Loucy (cell line): ENCODE measurements at regions not wholly inside any gene's neighbourhood (a gene's known extent, or its start where the extent isn't known, plus 50 kb on each side); places are given as distances from the start of the nearest gene placed in this dataset.

Experiments
- H2AFZ ChIP-seq: fragments of 200-600 bp; sonication (generic); 2 replicates; pipeline ENCODE4 v1.6.0; 2016; ENCODE audit warnings: antibody characterized with exemption, mild to moderate bottlenecking, low read length, moderate library complexity
- H3F3A ChIP-seq: fragments of 200-600 bp; 2 replicates; pipeline ENCODE4 v1.6.0; 2016; ENCODE audit warnings: antibody characterized with exemption, low read depth, mild to moderate bottlenecking
- H3K27me3 ChIP-seq: fragments of 200-600 bp; sonication (generic); 2 replicates; pipeline ENCODE4 v1.6.1; 2014; ENCODE audit warnings: low read length, mild to moderate bottlenecking; ENCODE audit not compliant: insufficient read depth, poor library complexity, severe bottlenecking
- H3K36me3 ChIP-seq: fragments of 200-600 bp; sonication (generic); 2 replicates; pipeline ENCODE4 v1.6.1; 2016; ENCODE audit warnings: low read length; ENCODE audit not compliant: insufficient read depth
- H3K4me1 ChIP-seq: fragments of 200-600 bp; sonication (generic); 2 replicates; pipeline ENCODE4 v1.5.1; 2014; ENCODE audit warnings: low read length, mild to moderate bottlenecking; ENCODE audit not compliant: insufficient read depth, poor library complexity, severe bottlenecking
- H3K4me2 ChIP-seq: fragments of 200-600 bp; sonication (generic); 2 replicates; pipeline ENCODE4 v1.6.0; 2014; ENCODE audit warnings: antibody characterized with exemption, low read length, low read depth, mild to moderate bottlenecking; ENCODE audit not compliant: poor library complexity, severe bottlenecking
- H3K4me3 ChIP-seq: fragments of 200-600 bp; sonication (generic); 2 replicates; pipeline ENCODE4 v1.5.1; 2014; ENCODE audit warnings: low read length, mild to moderate bottlenecking, mixed read lengths; ENCODE audit not compliant: poor library complexity, severe bottlenecking
- H3K79me2 ChIP-seq: fragments of 200-600 bp; sonication (generic); 2 replicates; pipeline ENCODE4 v1.6.1; 2014; ENCODE audit warnings: low read length; ENCODE audit not compliant: insufficient read depth
- H3K9ac ChIP-seq: fragments of 200-600 bp; sonication (generic); 2 replicates; pipeline ENCODE4 v1.6.0; 2014; ENCODE audit warnings: mild to moderate bottlenecking, low read depth, low read length, moderate library complexity; ENCODE audit not compliant: poor library complexity, severe bottlenecking
- H3K9me2 ChIP-seq: fragments of 200-600 bp; sonication (generic); replicated peaks from 2 replicates; pipeline ENCODE4 v1.6.1; 2016; ENCODE audit warnings: low read depth, low read length, mixed read lengths
- H3K9me3 ChIP-seq: fragments of 200-600 bp; sonication (generic); 2 replicates; pipeline ENCODE4 v1.6.1; 2014; ENCODE audit warnings: mild to moderate bottlenecking, antibody characterized with exemption, low read length, low read depth; ENCODE audit not compliant: insufficient read depth
- H4K20me1 ChIP-seq: fragments of 200-600 bp; sonication (generic); 2 replicates; pipeline ENCODE4 v1.6.0; 2014; ENCODE audit warnings: antibody characterized with exemption, low read length, mild to moderate bottlenecking; ENCODE audit not compliant: insufficient read depth, poor library complexity, severe bottlenecking
- EZH2phosphoT487 ChIP-seq: fragments of 200-600 bp; IDR thresholded peaks from 2 replicates; pipeline ENCODE4 v1.6.1; 2018; ENCODE audit warnings: antibody characterized with exemption, mild to moderate bottlenecking, moderate library complexity, borderline replicate concordance
- TF ChIP-seq, protein P1 (sequence below): fragments of 200-600 bp; sonication (generic); conservative IDR thresholded peaks from 2 replicates; pipeline ENCODE4 v1.5.1; 2014; ENCODE audit warnings: mild to moderate bottlenecking, antibody characterized with exemption, low read length

DNA sequence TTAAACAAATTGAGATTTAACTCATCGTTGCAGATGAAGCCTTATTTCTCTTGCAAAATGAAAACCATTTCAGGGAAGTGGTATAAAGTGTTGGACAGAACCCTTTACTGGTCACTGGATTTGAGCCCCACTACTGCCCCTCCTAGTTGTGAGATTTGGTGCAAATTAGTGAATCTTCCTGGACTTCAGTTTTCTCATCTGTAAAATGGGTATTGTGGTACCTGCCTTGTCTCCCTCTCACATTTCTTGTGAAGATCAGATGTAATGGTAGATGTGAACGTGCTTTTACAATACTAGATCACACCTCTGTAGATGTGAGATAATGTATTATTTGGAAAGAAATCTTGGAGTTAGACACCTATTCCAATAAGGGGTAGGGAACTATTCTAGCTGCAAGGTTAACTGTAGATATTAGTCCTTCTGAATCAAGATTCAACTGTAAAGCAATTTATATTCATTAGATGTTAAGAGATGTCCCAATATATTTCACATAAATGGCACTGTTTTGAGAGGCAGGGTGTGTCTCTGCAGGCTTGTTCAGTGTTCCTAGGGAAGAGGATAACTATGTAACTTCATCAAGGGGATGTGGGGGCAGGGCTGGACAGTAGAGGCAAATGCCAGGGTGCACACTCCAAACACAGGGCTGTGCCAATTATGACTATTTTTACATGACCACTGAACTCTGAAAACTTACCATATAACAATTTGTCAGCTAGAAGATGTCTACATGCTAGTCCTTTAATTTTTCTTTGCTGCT is 112.4 kb upstream of the PFN2 start:
- H3K79me2 ChIP-seq = no peaks in the 10 kb centered on the region
- H3K4me1 ChIP-seq = no peaks in the 10 kb centered on the region
- no peaks in the 10 kb centered on the region for H3K36me3 ChIP-seq
- H3K9me2 ChIP-seq = no peaks in the 10 kb centered on the region
- H3K9ac ChIP-seq = no peak overlapping the region
- H3K4me2 ChIP-seq = no peak overlapping the region
- no peak overlapping the region for H2AFZ ChIP-seq
- H4K20me1 ChIP-seq = no peaks in the 10 kb centered on the region
- no peaks in the 10 kb centered on the region for H3K27me3 ChIP-seq
- no peak overlapping the region for H3K4me3 ChIP-seq
- H3K9me3 ChIP-seq = no peaks in the 10 kb centered on the region
- H3F3A ChIP-seq = no peaks in the 10 kb centered on the region
- no peak for TF ChIP-seq EZH2phosphoT487
- TF ChIP-seq, protein P1, sequence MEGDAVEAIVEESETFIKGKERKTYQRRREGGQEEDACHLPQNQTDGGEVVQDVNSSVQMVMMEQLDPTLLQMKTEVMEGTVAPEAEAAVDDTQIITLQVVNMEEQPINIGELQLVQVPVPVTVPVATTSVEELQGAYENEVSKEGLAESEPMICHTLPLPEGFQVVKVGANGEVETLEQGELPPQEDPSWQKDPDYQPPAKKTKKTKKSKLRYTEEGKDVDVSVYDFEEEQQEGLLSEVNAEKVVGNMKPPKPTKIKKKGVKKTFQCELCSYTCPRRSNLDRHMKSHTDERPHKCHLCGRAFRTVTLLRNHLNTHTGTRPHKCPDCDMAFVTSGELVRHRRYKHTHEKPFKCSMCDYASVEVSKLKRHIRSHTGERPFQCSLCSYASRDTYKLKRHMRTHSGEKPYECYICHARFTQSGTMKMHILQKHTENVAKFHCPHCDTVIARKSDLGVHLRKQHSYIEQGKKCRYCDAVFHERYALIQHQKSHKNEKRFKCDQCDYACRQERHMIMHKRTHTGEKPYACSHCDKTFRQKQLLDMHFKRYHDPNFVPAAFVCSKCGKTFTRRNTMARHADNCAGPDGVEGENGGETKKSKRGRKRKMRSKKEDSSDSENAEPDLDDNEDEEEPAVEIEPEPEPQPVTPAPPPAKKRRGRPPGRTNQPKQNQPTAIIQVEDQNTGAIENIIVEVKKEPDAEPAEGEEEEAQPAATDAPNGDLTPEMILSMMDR = no peak

DNA sequence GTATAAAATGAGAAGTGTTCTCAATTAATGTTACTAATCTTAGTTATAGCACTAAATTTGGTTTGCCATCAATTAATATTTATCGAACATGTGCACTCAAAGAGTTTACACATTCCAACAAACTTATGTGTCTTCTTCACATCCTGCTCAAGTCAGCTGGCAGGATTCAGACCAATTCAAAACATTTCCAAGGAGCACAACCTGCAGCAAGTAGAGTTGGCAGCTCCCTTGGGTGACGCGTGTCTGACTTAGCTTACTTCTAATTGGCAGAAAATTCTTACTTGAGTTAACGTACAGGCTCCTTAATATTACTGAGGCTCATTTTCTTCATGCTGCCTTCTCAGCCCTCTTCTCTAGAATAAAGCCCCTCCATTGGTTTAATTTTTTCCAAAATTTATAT is 110.4 kb upstream of the PFN2 start:
- Histone ChIP-seq H3K36me3 (no peaks in the 10 kb centered on the region), H4K20me1 (no peaks in the 10 kb centered on the region), H3K9me2 (no peaks in the 10 kb centered on the region), H3K4me1 (peaks cover 4% of the 10 kb centered on the region), H3K9ac (no peak overlapping the region), H3K4me3 (no peak overlapping the region), H3K79me2 (no peaks in the 10 kb centered on the region), H3F3A (no peaks in the 10 kb centered on the region), H3K9me3 (no peaks in the 10 kb centered on the region), H2AFZ (no peak overlapping the region), H3K27me3 (no peaks in the 10 kb centered on the region), H3K4me2 (no peak overlapping the region)
- TF ChIP-seq, protein P1 = no peak
- no peak for TF ChIP-seq EZH2phosphoT487

DNA sequence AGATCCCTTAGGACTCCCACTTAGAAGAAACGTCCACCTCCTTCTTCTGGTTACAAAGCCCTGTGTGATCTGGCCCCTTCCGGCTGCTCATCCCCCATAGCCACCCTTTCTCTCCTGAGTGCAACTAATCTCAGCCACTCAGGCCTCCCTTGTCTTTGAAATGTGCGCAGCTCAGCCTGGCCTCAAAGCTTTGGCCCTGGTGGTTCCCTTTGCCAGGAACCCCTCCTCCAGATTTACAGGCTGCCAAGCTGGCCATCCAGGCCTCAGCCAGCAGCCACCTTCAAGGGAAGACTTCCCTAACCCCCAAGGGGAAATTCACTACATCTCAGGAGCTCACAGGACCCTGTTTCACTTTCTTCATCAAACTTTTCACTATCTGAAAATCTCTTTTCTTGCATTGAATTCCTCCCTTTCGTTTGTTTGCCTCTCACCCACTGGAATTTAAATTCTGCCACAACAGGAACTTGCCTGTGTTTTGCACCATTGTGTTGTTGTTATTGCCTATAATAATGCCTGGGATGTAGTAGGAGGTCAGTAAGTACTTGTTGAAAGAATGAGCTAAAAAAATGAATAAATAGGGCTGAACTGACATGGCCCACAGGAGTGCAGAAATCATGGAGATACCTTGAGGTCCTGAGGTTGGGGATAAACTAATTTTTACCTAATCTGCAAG is 109.5 kb upstream of the PFN2 start:
- H3K36me3 ChIP-seq = no peaks in the 10 kb centered on the region
- no peaks in the 10 kb centered on the region for H3K27me3 ChIP-seq
- no peak for TF ChIP-seq EZH2phosphoT487
- TF ChIP-seq, protein P1 = no peak
- H3K4me1 ChIP-seq = peaks cover 4% of the 10 kb centered on the region
- no peak overlapping the region for H3K4me3 ChIP-seq
- H3K9ac ChIP-seq = no peak overlapping the region
- H3K4me2 ChIP-seq = no peak overlapping the region
- no peaks in the 10 kb centered on the region for H3K9me3 ChIP-seq
- no peaks in the 10 kb centered on the region for H3K79me2 ChIP-seq
- no peaks in the 10 kb centered on the region for H4K20me1 ChIP-seq
- no peaks in the 10 kb centered on the region for H3K9me2 ChIP-seq
- H3F3A ChIP-seq = no peaks in the 10 kb centered on the region
- no peak overlapping the region for H2AFZ ChIP-seq
